ENCODE measurements at regions not wholly inside any gene's neighbourhood (a gene's known extent, or its start where the extent isn't known, plus 50 kb on each side); places are given as distances from the start of the nearest gene placed in this dataset.
A peak's percentile ranks its signal among the peaks of the same experiment; 100 is the strongest.

DNA sequence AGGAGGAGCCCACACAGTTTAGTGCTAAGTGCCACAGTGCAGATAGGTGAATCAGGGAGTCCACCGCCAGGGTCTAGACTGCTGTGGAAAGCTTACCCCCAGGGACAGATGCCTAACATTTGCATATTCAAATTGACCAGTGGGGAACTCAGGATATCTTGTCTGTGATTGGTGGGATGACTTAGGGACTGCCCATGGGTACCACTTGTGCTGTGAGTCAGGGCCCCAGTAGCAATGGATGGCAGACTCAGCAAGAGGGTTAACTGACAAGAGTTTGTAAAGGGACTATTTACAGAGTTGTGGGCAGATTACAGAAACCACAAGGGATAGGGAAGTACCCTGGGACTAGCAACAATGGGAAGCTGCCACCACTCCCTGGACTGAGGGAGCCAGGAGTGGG lies 282.1 kb downstream of the BCOR start:
- no peak for DNase-seq (ENCODE audit: low spot score)
- Histone ChIP-seq H3K4me3 (no peak overlapping the region), H3K27ac (no peak overlapping the region)
- TF ChIP-seq, protein P1, sequence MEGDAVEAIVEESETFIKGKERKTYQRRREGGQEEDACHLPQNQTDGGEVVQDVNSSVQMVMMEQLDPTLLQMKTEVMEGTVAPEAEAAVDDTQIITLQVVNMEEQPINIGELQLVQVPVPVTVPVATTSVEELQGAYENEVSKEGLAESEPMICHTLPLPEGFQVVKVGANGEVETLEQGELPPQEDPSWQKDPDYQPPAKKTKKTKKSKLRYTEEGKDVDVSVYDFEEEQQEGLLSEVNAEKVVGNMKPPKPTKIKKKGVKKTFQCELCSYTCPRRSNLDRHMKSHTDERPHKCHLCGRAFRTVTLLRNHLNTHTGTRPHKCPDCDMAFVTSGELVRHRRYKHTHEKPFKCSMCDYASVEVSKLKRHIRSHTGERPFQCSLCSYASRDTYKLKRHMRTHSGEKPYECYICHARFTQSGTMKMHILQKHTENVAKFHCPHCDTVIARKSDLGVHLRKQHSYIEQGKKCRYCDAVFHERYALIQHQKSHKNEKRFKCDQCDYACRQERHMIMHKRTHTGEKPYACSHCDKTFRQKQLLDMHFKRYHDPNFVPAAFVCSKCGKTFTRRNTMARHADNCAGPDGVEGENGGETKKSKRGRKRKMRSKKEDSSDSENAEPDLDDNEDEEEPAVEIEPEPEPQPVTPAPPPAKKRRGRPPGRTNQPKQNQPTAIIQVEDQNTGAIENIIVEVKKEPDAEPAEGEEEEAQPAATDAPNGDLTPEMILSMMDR (IDR thresholded peaks at IDR 0.05) = no peak

DNA sequence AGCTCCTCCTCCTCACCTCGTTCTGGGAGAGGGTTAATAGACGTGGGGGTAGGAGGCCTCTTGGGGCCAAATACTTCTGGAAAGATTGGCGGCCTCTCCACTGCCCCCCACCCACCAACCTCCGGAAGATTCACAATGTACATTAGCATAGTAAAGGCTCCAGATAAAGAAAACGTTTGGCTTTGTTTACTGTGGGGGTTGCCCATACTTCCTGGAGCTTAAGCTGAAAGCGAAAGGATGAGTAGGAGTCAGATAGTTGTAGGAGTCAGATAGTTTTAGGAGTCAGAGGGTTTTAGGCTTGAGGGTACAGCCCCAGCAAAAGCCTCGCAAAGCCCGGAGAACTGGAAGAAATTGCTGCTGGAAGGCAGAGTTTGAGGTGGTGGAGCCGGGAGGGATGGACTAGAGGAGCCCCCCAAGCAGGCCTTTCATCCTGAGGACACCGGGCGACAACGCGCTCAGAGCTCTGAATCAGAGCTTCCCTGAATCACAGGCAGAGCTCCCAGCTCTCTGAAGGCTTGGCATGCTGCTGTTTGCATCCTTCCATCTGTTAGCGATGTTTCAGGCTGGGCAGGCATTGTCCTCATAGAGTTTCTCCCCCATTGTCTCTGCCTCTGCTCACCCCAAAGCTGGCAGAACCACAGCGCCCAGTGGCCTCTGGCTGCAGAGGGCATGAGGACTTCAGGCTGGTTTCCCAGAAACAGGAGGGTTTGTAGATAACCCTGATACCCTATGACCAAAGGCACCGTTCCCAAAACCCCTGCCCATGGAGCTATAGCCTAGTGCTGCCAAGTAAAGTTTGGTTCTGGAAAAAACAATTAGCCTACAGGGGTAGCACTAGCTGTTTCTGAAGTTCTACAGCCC lies 280.7 kb downstream of the BCOR start:
- H3K4me3 ChIP-seq = no peak overlapping the region
- TF ChIP-seq, protein P1 (IDR thresholded peaks at IDR 0.05) = no peak
- DNase-seq (ENCODE audit: low spot score) = no peak
- H3K27ac ChIP-seq = peak overlapping the region; percentile 54 to 76

DNA sequence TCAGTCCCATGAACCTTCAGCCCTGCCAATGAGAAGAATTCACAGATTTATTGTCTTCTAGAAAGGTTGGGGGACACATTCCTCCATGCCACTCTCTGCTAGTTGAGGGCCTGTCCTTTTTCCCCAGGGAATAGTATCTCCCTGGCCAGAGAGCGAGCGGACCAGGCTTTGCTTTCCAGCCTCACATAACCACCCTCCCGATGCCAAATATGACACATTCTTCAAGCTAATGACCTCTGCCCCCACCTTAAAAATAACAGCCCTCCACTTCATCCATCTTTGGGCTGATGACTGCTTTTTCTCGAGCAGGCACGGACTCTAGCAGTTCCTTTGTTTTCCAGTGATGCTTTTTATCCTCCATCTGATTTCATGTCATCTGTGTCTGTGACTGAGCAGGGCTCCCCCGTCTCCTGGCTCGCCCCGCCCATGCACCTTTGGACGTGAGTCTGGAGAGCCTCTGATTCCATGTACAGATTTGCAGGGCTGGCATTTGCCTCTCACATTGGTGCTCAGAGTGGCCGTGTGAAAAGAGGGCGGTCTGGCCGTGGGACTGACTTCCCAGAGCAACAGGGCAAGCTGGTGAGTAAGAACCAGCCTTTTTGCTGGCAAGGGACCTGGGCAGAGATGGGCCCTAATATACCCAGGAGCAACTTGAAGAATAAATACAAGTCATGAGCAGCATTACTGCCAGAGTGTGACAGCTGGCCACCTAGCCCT lies 279.8 kb downstream of the BCOR start:
- peak overlapping the region; percentile 60 to 76 for H3K27ac ChIP-seq
- TF ChIP-seq, protein P1 (IDR thresholded peaks at IDR 0.05) = no peak
- H3K4me3 ChIP-seq = no peak overlapping the region
- peak; percentile 78 for DNase-seq (ENCODE audit: low spot score)

DNA sequence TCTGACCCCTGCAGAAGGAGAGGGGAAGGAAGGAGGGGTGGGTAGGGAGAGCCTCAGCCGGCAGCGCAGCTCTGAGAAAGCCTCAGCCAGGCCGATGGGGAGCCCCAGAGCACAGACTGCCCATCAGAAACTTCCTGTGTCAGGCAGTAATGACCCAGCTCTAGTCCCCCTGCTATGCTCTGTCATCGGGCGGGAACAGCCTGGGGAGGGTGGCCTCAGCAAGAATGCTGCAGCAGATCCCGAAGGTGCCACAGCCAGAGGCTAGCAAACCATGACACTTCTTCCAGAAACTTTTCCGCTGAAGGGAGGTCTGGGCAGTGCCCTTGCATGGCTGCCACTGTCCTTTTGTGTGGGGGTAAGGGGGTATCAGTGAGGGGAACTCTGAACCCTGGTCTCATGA lies 279.0 kb downstream of the BCOR start:
- Histone ChIP-seq H3K4me3 (no peak overlapping the region), H3K27ac (peak overlapping the region; percentile 60 to 76)
- no peak for DNase-seq (ENCODE audit: low spot score)
- TF ChIP-seq, protein P1 (IDR thresholded peaks at IDR 0.05) = no peak

DNA sequence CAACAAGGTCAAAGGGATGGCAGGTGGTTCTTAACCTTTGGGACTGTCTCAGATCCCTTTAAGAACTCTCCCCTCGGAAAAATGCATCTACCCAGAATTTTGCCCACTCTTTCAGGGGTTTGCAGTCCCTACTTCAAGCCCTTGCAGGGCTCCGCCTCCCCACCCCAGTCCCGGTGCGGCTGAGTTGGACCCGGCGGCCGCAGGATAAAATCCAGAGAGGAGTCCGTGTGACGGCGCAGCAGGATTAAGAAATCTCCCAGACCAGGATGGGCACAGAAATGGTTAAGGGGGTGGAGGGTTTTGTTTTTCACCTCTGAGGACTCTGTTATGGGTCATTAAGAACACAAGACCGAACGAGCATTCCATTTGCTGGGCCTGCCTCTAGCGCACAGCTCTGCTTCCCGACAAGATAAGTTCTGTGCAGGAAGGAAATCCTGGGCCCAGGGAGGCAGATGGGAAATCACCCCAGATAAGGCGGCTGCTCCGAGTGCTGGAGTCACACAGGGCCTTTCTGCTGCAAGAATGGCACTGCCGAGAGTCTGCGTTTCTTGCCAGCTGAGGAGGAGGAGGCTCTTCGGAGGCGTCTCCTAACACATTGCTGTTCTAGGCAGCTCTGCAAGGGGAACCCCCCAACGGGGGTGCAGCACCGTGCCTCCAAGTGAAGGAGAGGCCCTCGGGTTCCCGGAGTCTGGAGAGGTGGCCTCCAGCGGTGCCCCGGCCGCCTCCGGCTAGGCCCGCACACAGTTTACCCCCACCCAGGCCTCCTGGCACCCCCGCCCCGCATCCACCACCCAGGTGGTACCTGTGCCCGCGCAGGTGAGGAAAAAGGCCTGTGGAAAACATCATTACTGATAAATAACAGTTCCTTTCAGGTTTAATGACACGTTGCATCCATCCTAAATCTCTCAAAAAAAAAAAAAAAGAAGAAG lies 277.6 kb downstream of the BCOR start:
- no peak for DNase-seq (ENCODE audit: low spot score)
- Histone ChIP-seq H3K4me3 (peak overlapping the region; percentile 67), H3K27ac (peak overlapping the region in 1 of 2 donors; percentile 50)
- TF ChIP-seq, protein P1 (IDR thresholded peaks at IDR 0.05) = no peak

DNA sequence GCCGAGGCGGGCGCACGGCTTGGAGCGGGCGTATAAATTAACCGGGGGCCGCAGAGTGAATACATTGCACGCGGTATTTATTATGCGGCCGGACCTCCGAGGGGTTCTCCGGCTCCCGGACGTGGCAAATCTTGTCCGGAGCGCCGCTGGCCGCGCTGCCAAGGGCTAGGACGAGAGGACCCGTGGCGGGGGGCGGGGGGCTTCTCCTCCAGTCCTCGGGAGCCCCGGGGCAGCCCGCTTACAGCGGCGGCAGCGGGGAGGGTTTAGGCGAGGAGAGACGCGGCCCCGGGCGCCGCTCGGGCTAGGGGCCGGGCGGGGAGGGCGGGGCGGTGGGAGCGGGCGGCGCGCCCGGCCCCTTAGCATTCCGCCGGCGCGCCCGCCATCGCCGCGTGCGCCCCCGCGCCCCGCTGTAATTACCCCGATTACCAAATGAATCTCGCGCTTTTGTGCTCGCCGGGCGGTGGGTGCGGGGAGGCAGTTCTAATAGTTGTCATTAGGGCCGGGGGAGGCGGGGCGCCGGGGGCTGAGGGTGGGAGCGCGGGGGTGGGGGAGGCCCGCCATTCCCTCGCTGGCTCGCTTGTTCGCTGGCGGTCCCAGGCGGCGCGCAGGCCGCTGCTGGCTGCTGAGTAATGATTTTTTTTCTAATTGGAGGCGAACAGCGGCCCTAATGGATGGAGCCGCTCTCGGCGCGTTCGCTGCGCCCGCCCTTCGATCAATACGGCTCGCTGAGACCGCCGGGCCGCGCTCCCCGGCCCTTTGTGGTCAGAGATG lies 276.6 kb downstream of the BCOR start:
- Histone ChIP-seq H3K4me3 (peak overlapping the region; percentile 67), H3K27ac (peak overlapping the region; percentile 5 to 23)
- TF ChIP-seq, protein P1 (IDR thresholded peaks at IDR 0.05) = no peak
- DNase-seq (ENCODE audit: low spot score) = no peak

All from coronary artery (tissue), 2 donors.